Upper lobe of left lung (tissue), 4 donors: ENCODE measurements at regions not wholly inside any gene's neighbourhood (a gene's known extent, or its start where the extent isn't known, plus 50 kb on each side); places are given as distances from the start of the nearest gene placed in this dataset.

Experiments
- CTCF ChIP-seq, 6 experiments: fragments of 450-650 bp in 4 of 6; fragments of 200-600 bp in 2 of 6; sonication (generic) in 2 of 6; IDR thresholded peaks; one replicate each; pipeline ENCODE4 v1.5.1; 2016 to 2019; ENCODE audit warnings: antibody characterized with exemption in 6 of 6
- EP300 ChIP-seq, 4 donors: sonication (generic); formaldehyde crosslinking; IDR thresholded peaks; one replicate each; pipeline ENCODE4 v1.5.1; 2017; ENCODE audit warnings: antibody characterized with exemption in 4 of 4, control low read depth in 2 of 4
- POLR2A ChIP-seq, 4 donors: fragments of 450-650 bp; IDR thresholded peaks; one replicate each; pipeline ENCODE4 v1.5.1; 2016 to 2017; ENCODE audit warnings: antibody characterized with exemption in 4 of 4, mild to moderate bottlenecking in 2 of 4
- POLR2AphosphoS5 ChIP-seq, 2 donors: sonication (generic); formaldehyde crosslinking; IDR thresholded peaks; one replicate each; pipeline ENCODE4 v1.5.1; 2017; ENCODE audit warnings: antibody characterized with exemption in 2 of 2

GRCh38 chr4:180434131-180434895 lies 1808.9 kb upstream of the TENM3 start:
- TF ChIP-seq CTCF (IDR thresholded peaks at IDR 0.05) = no peak
- TF ChIP-seq EP300 (IDR thresholded peaks at IDR 0.05) = no peak
- TF ChIP-seq POLR2AphosphoS5 (IDR thresholded peaks at IDR 0.05) = no peak
- no peak for TF ChIP-seq POLR2A (IDR thresholded peaks at IDR 0.05)
